HK-2 (cell line): ENCODE measurements at regions not wholly inside any gene's neighbourhood (a gene's known extent, or its start where the extent isn't known, plus 50 kb on each side); places are given as distances from the start of the nearest gene placed in this dataset.
A peak's percentile ranks its signal among the peaks of the same experiment; 100 is the strongest.
"Not testable (repeated sequence)": the region's sequence is repeated elsewhere in the genome, so short reads cannot be mapped to it uniquely, and the experiment has no call there.

Experiments used
- DNase-seq: peaks from one replicate; pipeline ENCODE4 v3.0.0-alpha.2; 2018; ENCODE audit not compliant: unreplicated experiment

DNA sequence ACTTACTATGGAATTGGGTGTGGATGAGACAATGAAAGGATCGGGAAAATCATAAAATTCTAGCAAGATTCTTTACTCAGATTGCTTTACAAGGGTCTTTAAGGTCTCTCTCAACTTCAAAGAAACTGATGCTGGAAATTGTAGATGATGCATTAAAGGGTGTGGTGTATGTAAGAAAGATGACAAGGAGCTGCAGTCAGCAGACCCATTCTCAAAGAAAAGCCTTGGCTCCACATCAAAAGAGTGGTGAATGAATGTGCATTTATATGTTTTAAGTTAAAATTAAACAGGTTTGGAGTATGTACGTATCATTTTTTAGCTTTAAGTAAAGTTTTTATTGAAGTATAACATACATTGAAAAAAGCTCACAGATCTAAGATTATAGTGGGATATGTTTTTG lies 194.5 kb downstream of the C12orf75 start:
- DNase-seq, result no peak

DNA sequence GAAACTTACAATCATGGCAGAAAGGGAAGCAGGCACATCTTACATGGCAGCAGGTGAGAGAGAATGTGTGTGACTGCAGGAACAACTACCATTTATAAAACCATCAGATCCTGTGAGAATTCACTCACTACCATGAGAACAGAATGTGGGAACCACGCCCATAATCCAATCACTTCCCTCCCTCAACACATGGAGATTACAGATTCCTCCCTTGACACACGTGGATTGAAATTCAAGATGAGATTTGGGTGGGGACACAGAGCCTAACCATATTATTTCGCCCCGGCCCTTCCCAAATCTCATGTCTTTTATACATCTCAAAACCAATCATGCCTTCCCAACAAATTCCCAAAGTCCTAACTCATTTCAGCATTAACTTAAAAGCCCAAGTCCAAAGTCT lies 203.6 kb downstream of the C12orf75 start:
- DNase-seq, result no peak

DNA sequence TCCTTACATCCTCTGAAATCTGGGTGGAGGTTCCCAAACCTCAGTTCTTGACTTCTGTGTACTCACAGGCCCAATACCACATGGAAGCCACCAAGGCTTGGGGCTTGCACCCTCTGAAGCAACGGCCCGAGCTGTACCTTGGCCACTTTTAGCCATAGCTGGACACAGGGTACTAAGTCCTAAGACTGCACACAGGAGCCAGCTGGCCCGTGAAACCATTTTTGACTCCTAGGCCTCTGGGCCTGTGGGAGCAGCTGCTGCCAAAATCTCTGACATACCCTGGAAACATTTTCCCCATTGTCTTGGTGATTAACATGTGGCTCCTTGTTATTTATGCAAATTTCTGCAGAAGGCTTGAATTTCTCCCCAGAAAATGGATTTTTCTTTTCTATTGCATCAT lies 204.5 kb downstream of the C12orf75 start:
- not testable (repeated sequence) for DNase-seq

DNA sequence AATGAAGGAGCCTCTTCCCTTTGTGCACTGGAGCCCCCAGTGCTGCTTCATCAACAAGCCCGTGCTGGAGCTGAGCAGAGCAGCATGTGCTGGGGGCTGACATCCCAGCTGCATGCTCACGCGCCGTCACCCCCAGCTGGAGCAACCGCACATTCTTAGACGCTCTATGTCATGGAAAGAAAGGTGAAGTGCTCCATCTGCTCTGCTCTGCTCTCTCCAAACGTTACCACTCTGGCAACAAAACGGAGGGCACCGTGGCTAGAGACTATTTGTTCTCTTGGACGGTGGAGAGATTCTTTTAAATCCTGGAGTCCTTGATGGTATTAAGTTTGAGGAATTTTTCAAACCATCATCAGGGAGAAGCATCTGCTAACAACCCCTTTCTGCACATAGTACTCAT lies 208.4 kb downstream of the C12orf75 start:
- DNase-seq, result no peak

DNA sequence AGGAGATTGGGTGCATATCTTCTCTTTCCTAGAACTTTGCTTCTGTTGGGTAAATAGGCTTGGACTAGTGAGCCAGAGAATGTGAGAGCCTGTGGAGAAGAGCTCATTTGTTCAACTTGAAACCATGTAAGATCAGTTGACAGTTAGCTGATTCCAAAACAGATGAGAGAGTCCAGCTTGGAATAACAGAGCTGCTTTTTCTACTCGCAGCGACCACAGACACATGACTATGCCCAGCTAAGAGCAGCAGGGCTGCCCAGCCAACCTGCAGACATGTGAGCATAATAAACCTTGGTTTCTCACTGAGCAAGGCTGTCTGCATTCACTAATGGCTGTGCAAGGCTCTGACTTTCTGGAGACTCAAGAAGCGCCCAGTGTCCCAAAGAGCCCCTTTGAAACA lies 209.2 kb downstream of the C12orf75 start:
- no peak for DNase-seq

DNA sequence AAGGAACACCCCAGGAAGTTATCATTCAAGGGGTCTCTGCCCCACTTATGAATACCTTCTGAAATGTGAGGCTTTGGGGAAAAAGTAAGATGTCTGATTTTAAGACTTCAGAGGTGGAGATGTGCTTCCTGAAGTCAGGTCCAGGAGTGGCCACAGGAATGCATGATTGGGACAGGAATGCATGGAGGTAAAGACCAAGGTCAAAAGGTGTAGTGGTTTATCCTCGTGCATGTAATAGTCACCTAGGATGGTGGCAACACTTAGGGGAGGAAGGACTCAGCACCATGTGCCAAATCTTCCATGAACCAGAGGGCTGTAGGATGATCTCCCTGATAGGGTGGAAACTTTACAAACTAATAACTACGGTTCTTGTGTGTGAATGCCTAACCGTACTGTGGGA lies 217.3 kb downstream of the C12orf75 start:
- DNase-seq, result no peak

DNA sequence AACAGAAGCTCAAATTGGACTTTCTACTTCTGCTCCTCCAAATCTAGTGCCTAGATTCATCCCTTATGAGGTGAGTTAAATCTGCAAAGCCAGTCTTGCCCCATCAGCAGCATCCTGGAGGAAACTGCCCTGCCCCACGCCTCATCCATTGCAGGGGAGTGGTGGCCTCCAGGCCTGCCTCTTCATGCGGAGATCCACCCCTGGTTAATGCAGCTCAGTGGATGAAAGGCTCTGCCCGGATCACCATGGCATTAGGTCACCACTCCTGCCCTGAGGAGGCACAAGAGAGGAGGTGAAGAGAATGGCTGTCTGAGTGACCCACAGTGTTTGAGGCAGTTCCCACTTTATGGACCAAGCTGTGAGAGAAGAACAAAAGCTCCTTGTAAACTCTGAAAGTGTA lies 218.1 kb downstream of the C12orf75 start:
- DNase-seq, result no peak

DNA sequence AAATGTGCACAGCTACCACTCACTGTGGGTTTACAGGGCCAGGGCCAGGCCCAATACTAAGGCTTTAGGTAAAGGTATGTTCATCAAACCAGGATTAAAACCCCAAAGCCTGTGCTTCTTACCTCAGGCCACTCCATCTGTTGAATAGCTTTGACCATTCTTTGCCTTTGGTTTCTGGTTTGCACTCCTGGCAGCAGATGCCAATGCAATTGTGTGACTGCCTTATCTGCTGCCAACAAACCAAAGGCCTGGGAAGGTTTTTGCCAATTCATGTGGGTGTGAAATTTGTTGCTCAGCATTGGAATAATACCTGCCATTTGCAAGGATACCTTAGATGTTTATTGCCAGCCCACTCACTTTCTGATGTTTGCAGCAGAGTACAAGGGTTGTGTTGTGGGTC lies 221.6 kb downstream of the C12orf75 start:
- DNase-seq, result no peak

DNA sequence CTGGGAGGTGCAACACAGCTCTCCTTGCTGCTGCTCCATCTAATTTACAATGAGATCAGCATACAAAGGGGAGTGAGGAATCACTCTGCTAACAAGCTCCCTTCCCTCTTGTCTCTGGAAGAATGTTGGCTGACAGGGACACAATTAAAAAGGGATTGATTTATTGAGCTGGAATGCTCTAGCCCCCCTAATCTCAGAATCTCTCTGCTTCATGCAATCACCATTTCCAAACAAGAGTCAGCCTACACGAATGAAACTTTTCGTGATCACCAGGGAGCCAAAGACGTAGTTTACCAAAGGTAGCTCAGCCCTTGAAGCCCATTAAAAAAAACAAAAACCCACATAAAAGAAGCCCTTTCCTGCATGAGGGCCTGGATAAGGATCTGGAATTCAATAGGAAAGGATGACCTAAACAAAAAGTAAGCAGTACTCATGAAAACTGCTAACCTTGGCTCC lies 223.8 kb downstream of the C12orf75 start:
- DNase-seq, result no peak

DNA sequence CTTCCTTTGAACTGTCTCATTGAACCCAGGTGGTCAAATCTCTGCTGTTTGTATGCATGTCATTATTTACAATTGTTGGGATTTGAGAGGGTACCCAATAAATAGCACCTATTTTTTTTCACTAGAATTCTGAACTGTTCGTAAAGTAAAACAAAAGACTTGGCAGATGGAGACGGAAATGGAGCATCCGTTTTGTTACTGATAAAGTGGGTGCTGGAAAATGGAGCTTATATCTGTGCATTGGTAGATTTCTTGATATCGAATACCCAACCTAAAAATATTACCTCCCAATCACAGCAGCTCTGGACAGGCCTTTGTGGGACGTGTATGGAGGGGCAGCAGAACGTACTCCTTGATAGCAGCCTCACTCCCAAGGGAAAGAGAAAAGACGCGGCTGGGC lies 224.4 kb downstream of the C12orf75 start:
- DNase-seq, result no peak

DNA sequence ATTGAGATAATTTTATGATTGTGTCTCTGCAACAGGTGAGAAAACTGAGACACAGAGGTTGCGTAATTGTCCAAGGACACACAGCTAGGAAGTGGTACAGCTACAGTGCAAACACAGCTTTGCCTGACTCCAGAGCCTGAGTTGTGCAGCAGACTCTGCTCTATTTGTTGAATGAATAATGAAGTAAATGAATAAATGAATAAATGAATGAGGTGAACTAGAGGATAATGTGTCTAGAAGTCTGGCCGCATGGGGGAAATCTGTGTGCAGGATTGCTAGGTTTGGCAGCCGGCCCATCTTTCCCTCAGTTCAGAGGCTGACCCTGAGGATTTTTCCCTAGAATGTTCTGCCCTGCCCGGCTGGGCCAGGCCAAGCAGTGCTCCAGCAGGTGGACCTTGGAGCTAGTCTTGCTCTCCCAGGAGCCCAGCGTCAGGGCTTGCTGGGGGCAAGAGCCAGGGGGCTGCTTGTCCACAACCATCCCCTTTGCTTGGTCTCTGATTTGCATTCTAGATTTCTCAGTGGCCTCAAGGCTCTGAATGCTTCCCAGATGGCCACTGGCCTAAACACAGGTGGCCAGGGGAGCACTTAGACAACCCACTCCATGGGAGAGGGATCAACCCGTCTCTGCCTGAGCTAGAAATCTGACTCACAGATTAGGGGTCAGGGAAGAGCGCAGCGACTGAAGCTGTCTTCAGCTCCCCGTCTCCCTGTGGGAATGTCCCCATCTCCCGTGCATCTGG lies 225.2 kb downstream of the C12orf75 start:
- no peak for DNase-seq

DNA sequence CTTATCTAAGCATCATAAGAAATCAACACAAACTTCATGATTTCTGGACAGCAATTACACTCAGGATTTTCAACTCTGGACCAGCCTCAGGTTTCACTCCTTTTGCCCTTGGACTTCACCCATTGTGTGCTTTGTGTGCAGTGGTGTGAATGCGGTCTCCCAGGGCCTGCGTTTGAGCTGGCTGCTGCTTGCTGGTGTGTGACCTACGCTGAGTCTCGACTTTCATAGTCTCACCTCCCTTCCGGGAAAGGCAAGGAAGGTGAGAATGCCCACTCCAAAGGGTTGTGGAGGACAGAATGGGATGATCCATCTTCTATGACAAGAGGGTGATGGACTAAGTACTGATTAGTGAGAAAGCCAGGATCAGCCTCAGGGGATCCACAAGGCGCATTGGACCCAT lies 228.8 kb downstream of the C12orf75 start:
- DNase-seq, result no peak

DNA sequence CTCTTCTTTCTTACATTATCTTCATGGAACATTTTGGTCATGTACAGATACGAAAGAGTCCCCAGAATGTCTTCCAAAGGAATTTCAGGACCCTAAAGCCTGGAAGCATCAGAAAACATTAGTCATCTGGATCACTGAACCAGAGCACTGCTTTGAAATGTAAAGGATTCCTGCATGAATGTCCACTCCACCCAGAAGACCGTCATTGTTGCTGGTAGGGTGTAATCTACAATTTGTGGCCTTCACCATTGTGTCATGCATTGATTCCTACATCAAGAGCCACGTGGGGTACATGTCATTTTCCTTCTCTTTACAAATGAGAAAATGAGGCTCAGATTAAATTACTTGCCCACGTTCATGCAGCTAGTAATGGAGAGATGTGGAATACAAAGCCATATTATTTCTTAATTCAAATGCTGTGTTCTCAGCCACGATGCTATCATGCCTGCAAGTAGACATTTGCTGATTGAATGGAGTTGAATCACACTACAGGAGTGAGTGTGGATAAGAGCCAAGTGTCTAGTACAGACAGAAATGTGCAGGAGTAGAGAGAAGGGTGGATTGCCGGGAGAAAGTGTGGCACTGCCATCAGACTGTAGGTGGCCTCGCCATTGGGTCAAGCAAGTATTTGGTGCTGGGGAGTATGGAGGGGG lies 231.2 kb downstream of the C12orf75 start:
- no peak for DNase-seq

DNA sequence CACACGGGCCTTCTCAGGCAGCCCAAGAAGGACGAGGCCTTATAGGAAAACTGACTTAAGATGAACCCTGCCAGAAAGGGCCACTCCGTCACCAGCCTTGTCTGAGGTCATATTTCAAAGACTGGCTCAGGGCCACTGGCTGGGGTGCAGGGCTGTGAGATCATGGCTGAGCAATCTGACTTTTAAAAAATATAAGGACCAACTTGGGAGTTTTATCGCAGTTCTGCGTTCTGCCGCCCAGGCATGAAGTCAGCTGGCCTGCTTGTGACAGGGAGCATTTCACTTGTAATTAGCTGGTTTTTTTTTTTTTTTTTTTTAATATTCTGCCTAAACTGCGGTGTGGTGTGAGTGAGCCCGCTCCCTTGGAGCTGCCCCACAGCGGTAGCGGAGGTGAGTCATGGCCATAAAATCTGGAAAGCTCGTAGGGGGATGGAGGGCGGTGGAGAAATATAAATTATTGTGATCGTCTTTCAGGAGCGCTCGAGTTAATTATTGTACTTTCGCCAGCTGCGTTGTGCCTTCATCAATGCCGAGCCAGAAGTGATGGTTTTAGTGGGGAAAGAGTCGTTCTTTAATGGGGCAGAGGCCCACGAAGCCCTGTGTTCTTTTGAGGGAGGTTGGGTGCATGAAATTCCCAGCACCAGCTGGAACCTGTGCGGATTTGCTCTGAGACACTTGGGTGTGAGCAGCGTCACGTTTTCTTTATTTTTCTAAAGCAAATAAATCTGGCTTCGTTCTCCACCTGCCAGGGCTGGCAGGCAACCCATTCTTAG lies 231.9 kb downstream of the C12orf75 start:
- peak; percentile 66 for DNase-seq

DNA sequence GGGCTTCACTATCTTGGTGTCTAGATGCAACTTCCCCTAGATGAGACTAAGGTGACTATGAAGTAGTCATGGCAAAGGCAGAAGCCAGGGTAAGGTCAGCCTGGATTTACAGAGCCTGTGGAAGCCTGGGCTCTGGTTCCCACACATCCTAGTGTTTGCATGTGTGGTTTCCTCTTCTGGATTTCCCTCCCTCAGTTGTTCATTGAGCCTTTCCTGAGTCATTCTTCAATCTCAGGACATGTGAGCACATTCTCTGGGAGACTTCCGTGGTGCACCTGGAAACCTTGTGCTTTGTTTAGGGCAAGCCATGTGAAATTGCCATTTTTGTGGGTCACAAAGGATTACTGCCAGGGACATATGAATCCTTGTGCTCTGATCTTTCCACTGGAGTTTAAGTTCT lies 236.6 kb downstream of the C12orf75 start:
- DNase-seq, result no peak

DNA sequence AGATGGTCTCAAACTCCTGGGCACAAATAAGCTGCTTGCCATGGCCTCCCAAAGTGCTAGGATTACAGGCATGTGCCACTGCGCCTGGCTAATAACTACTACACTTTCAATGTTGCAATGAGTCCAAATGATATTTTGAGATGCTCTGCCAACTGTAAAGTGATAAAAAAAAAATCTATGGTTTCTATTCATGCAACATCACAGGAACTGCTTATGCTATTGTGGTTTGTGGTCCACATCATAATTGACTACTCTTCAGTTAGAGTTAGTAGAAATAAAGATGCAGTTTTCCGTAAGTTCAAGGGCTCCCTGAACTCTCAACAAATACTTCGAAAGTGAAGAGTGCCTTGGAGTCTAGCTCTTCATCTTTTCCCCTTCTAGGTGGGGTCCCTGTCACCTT lies 239.4 kb downstream of the C12orf75 start:
- no peak for DNase-seq

DNA sequence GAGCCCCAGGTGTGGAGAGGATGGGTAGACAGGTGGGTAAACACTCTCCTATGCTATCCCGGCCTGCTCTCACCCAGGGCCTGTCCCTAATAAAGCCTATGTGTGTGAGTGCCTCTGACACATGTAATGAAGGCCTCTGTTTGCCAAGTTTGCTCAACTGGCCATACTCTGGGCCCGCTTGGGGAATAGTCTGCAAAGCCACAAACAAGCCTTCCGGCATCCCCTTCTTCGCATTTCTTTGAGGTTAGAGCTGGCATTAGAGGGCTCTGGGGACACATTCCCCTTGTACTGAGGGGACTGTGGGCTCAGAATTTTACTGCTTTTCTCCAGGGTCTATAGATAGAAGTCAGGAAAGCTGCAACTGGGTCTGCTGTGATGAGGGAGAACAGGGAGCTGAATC lies 240.5 kb downstream of the C12orf75 start:
- DNase-seq, result no peak

DNA sequence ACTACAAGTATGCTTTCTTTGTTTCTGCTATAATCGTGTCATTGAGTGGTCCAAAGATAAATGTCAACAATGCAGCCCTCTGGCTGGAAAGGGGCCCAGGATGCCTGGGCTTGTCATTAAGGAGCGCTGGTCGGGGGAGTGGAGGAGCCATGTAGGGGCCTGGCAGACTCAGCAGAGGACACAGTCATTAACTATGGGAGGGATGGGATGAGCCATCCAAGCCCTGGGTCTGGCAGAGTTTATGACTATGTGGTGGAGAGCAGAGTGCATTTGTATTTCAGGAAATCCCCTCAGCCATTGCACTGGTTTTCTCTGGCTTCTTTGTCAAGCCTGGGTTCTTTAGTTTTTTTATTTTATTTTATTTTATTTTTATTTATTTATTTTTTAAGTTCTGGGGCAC lies 243.1 kb downstream of the C12orf75 start:
- no peak for DNase-seq

DNA sequence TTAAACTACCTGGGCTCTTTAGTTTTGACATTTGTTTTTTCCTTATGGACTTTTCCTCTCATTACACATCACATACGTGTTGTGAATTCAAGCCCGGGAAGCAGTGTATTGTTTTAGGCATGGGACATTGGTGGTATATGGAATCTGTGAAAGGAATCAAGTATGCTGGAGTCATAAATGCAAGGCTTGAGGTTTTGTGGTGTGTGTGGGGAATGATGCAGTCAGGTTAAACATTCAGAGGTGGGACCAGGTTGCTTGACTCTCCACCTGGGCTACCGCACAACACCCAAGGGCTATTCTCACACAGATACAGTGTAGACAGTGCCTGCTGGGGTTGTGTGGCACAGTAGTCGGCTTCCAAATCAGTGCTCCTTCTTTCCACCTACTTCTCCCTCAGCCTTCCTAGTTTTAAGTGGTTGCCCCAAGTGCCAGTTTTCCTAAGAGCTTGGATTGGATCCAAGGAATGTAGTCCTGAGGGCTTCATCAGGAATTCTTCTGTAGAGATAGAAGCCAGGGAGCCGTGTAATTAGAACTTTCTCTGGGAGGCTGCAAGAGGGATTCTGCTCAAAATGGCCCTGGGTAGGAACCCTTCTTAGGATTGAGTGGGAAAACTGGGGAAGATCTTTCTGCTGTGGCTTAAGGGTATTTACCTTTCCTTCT lies 243.7 kb downstream of the C12orf75 start:
- DNase-seq, result no peak

DNA sequence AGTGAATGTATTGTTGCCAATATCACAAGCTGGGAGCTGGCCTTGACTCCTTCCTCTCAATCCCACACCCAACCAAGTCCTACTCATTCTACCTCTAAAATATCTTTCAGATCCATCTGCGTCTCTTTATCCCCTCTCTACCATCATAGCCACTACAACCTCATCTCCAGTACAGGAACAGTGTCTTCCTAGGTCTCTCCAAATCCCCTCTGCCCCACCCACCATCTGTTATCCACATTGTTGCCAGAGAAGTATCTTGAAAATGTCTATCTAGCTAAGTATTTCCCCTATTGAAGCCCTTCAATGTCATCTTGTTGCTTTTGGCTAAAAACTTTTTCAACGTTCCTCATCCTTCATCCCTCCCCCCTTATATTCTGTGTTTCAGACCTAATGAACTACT lies 244.7 kb downstream of the C12orf75 start:
- no peak for DNase-seq

DNA sequence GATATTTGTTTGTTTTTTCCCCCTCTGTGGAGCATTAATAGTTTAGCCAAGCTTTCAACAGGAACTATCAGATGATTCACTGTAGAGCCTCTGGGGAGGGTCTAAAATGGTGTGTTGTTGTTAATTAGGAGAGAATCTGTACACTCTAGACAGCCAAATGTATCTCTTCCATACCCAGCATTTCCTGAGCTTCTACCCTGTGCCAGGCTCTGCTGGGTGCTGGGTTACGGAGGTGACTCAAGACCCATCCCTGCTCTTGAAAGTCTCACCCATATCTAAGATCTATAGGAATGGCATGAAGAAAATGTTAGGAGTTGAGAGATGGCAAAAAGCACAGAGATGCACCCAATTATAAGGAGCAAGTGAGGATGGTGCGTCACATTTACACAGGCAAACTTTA lies 245.8 kb downstream of the C12orf75 start:
- no peak for DNase-seq

DNA sequence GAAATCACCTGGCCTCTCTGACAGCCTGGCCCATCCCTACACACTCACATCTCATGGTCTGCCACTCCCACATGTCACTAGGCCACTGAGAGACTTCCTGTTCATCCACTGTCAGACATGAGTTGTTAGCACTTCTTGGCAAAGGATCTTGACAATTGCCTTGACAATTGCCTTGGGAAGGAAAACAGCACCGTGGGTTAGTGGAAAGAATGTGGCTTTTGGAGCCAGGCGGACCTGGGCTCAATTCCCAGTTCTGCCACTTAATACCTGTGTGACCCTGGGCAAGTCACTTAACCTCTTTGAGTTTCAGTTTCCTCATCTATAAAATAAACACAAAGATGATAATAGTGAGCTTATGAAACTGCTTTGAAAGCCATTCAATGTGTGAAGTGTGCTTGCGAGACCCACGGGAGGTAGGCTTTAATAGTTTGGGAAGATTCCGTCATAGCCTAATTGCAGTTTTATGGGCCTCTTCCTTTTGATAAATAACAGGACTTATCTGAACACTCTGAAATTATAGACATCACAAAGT lies 250.4 kb downstream of the C12orf75 start:
- DNase-seq, result no peak
